ENCODE measurements at regions not wholly inside any gene's neighbourhood (a gene's known extent, or its start where the extent isn't known, plus 50 kb on each side); places are given as distances from the start of the nearest gene placed in this dataset.
"Not testable (repeated sequence)": the region's sequence is repeated elsewhere in the genome, so short reads cannot be mapped to it uniquely, and the experiment has no call there.

DNA sequence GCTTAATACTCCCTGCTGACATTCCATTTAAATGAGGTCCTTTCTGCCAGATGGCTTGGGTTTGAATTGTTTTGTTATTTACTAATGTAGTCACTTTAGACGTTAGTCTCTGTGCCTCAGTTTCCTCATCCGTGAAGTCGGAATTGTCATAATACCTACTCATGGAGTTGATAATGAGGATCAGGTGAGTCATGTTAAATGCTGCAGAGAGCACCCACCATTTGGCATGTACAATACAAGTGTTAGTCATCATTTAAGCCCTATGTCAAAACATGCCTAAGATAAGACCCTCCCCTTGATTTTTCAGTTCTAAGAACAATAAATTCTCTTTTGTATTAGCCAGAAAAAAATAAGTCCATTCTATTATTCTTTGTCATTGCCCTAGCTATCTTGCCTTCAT, 534.8 kb upstream of the HTR2C start:
- Histone ChIP-seq H3K4me1 (no peaks in the 10 kb centered on the region), H3K27ac (no peak overlapping the region), H3K27me3 (no peaks in the 10 kb centered on the region), H3K4me3 (no peak overlapping the region), H3K36me3 (no peaks in the 10 kb centered on the region), H3K9me3 (no peaks in the 10 kb centered on the region)
- TF ChIP-seq, protein P1, sequence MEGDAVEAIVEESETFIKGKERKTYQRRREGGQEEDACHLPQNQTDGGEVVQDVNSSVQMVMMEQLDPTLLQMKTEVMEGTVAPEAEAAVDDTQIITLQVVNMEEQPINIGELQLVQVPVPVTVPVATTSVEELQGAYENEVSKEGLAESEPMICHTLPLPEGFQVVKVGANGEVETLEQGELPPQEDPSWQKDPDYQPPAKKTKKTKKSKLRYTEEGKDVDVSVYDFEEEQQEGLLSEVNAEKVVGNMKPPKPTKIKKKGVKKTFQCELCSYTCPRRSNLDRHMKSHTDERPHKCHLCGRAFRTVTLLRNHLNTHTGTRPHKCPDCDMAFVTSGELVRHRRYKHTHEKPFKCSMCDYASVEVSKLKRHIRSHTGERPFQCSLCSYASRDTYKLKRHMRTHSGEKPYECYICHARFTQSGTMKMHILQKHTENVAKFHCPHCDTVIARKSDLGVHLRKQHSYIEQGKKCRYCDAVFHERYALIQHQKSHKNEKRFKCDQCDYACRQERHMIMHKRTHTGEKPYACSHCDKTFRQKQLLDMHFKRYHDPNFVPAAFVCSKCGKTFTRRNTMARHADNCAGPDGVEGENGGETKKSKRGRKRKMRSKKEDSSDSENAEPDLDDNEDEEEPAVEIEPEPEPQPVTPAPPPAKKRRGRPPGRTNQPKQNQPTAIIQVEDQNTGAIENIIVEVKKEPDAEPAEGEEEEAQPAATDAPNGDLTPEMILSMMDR (IDR thresholded peaks at IDR 0.05): no peak
- no peak for TF ChIP-seq EP300 (IDR thresholded peaks at IDR 0.05; ENCODE audit: low read depth)
- no peak for TF ChIP-seq POLR2AphosphoS5 (IDR thresholded peaks at IDR 0.05)
- no peak for TF ChIP-seq POLR2A (IDR thresholded peaks at IDR 0.05)
- intact Hi-C loops (cut with DNase I; ENCODE audit: low total_unique reads) (no loop called here), in situ Hi-C loops (cut with MboI; ENCODE audit: low pct_ligation_motif_present in 1 of 4, low pct_unique_long_range_greater_than_20kb in 1 of 4, low sequenced_read_pairs in 3 of 4) (no loop called here)
- no peak for DNase-seq
- 63 to 79% methylated on average over 3 of the region's 3 CpGs for WGBS, 2 donors (ENCODE audit: low coverage in 1 of 2)

DNA sequence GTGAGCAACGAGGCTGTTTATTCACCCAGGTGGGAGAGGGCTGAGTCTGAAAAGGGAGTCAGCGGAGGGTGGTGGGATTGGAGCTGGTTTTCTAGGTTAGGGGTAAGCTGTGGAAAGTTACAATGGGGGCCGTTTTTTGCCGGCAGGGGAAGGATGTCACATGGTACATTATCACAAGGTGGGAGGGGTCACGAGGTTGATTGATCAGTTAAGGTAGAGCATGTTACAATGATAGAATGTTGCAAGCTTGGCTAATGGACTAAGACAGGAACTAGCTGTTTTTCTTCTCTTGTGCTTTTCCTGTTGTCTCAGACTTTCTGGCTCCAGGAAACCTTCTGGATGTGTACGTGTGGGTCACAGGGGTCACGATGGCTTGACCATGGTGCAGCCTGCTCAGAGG, 536.3 kb upstream of the HTR2C start:
- Histone ChIP-seq H3K4me1 (no peaks in the 10 kb centered on the region), H3K27ac (no peak overlapping the region), H3K9me3 (no peaks in the 10 kb centered on the region), H3K36me3 (no peaks in the 10 kb centered on the region), H3K27me3 (no peaks in the 10 kb centered on the region), H3K4me3 (no peak overlapping the region)
- WGBS, 2 donors (ENCODE audit: low coverage in 1 of 2): 71% methylated on average over 7 of the region's 7 CpGs; no CpG with 5 or more reads in 1 of the 2 donors
- no peak for DNase-seq
- TF ChIP-seq EP300 (IDR thresholded peaks at IDR 0.05; ENCODE audit: low read depth): no peak
- TF ChIP-seq, protein P1 (IDR thresholded peaks at IDR 0.05): no peak
- TF ChIP-seq POLR2A (IDR thresholded peaks at IDR 0.05): no peak
- no peak for TF ChIP-seq POLR2AphosphoS5 (IDR thresholded peaks at IDR 0.05)
- intact Hi-C loops (cut with DNase I; ENCODE audit: low total_unique reads): no loop called here
- in situ Hi-C loops (cut with MboI; ENCODE audit: low pct_ligation_motif_present in 1 of 4, low pct_unique_long_range_greater_than_20kb in 1 of 4, low sequenced_read_pairs in 3 of 4): no loop called here

DNA sequence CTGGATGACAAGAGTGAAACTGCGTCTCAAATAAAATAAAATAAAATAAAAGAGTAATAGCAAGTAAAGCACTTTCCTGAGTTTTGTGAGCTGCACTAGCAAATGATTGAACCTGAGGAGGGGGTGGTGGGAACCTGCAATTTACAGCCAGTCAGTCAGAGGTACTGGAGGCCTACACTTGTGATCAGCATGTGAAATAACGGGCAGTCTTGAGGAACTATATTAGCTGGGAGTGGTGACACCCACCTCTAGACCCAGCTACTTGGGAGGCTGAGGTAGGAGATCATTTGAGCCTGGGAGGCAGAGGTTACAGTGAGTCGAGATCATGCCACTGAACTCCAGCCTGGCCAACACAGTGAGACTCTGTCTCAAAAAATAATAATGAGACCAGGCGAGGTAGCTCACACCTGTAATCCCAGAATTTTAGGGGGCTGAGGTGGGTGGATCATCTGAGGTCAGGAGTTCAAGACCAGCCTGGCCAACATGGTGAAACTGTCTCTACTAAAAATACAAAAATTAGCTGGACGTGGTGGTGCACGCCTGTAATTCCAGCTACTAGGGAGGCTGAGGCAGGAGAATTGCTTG, 537.1 kb upstream of the HTR2C start:
- TF ChIP-seq, protein P1 (IDR thresholded peaks at IDR 0.05): no peak
- no peak for TF ChIP-seq POLR2AphosphoS5 (IDR thresholded peaks at IDR 0.05)
- TF ChIP-seq POLR2A (IDR thresholded peaks at IDR 0.05): no peak
- no peak for TF ChIP-seq EP300 (IDR thresholded peaks at IDR 0.05; ENCODE audit: low read depth)
- in situ Hi-C loops (cut with MboI; ENCODE audit: low pct_ligation_motif_present in 1 of 4, low pct_unique_long_range_greater_than_20kb in 1 of 4, low sequenced_read_pairs in 3 of 4) (no loop called here), intact Hi-C loops (cut with DNase I; ENCODE audit: low total_unique reads) (no loop called here)
- no peaks in the 10 kb centered on the region for H3K36me3 ChIP-seq
- H3K4me1 ChIP-seq: no peaks in the 10 kb centered on the region
- H3K27ac ChIP-seq: no peak overlapping the region
- 71% methylated on average over 6 of the region's 6 CpGs; no CpG with 5 or more reads in 1 of the 2 donors for WGBS, 2 donors (ENCODE audit: low coverage in 1 of 2)
- H3K9me3 ChIP-seq: no peaks in the 10 kb centered on the region
- H3K27me3 ChIP-seq: no peaks in the 10 kb centered on the region
- no peak for DNase-seq
- no peak overlapping the region for H3K4me3 ChIP-seq

DNA sequence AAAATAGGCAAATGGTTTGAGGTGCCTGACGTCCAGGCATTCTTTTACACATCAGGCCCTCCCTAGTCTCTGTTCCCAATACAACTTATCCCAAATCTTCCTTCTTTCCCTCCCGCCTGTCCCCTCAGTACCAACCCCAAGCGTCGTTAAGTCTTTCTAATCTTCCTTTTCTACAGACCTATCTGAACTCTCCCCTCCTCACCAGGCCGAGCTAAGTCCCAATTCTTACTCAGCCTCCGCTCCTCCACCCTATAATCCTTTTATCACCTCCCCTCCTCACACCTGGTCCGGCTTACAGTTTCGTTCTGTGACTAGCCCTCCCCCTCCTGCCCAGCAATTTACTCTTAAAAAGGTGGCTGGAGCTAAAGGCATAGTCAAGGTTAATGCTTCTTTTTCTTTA, 542.4 kb upstream of the HTR2C start:
- DNase-seq; H3K27me3 ChIP-seq; intact Hi-C loops (cut with DNase I; ENCODE audit: low total_unique reads); H3K4me1 ChIP-seq; H3K36me3 ChIP-seq; H3K4me3 ChIP-seq; H3K9me3 ChIP-seq; H3K27ac ChIP-seq; in situ Hi-C loops (cut with MboI; ENCODE audit: low pct_ligation_motif_present in 1 of 4, low pct_unique_long_range_greater_than_20kb in 1 of 4, low sequenced_read_pairs in 3 of 4): not testable (repeated sequence)
- WGBS, 2 donors (ENCODE audit: low coverage in 1 of 2): 76% methylated on average over 8 of the region's 8 CpGs; no CpG with 5 or more reads in 1 of the 2 donors

DNA sequence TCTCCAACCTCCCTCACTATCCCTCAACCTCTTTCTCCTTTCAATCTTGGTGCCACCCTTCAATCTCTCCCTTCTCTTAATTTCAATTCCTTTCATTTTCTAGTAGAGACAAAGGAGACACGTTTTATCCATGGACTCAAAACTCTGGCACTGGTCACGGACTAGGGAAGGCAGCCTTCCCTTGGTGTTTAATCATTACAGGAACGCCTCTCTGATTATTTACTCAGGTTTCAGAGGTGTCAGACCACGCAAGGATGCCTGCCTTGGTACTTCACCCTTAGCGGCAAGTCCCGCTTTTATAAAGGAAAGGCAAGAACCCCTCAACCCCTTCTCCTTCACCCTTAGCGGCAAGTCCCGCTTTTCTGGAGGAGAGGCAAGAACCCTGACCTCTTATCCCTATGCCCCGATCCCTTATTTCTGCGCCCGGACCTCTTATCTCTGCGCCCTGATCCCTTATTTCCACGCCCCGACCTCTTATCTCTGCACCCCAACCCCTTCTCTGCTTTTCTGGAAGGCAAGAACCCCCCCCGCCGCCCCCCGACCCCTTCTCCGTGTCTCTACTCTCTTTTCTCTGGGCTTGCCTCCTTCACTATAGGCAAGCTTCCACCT, 543.1 kb upstream of the HTR2C start:
- H3K4me1 ChIP-seq; in situ Hi-C loops (cut with MboI; ENCODE audit: low pct_ligation_motif_present in 1 of 4, low pct_unique_long_range_greater_than_20kb in 1 of 4, low sequenced_read_pairs in 3 of 4); H3K9me3 ChIP-seq; intact Hi-C loops (cut with DNase I; ENCODE audit: low total_unique reads); H3K4me3 ChIP-seq; DNase-seq; H3K27me3 ChIP-seq; H3K27ac ChIP-seq; H3K36me3 ChIP-seq: not testable (repeated sequence)
- 82 to 85% methylated on average over 10 to 17 of the region's 18 CpGs for WGBS, 2 donors (ENCODE audit: low coverage in 1 of 2)

DNA sequence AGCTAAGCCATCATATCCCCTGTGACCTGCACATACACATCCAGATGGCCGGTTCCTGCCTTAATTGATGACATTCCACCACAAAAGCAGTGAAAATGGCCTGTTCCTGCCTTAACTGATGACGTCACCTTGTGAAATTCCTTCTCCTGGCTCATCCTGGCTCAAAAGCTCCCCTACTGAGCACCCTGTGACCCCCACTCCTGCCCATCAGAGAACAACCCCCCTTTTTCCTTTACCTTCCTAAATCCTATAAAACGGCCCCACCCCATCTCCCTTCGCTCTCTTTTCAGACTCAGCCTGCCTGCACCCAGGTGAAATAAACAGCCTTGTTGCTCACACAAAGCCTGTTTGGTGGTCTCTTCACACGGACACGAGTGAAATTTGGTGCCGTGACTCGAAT, 543.8 kb upstream of the HTR2C start:
- H3K4me1 ChIP-seq; H3K27ac ChIP-seq; DNase-seq; H3K4me3 ChIP-seq; H3K36me3 ChIP-seq; H3K27me3 ChIP-seq; intact Hi-C loops (cut with DNase I; ENCODE audit: low total_unique reads); in situ Hi-C loops (cut with MboI; ENCODE audit: low pct_ligation_motif_present in 1 of 4, low pct_unique_long_range_greater_than_20kb in 1 of 4, low sequenced_read_pairs in 3 of 4); H3K9me3 ChIP-seq: not testable (repeated sequence)
- 68 to 100% methylated on average over 2 to 8 of the region's 8 CpGs for WGBS, 2 donors (ENCODE audit: low coverage in 1 of 2)
